Ovary (tissue), 7 donors: ENCODE measurements at regions not wholly inside any gene's neighbourhood (a gene's known extent, or its start where the extent isn't known, plus 50 kb on each side); places are given as distances from the start of the nearest gene placed in this dataset.

Source experiments
- DNase-seq, 5 donors: peaks; one replicate each; pipeline ENCODE4 v3.0.0-alpha.2; 2019 to 2020
- H3K27ac ChIP-seq, 2 donors: fragments of 200-600 bp; one replicate each; pipeline versions ENCODE4 v1.5.1 to v1.8.0; 2019 to 2022
- H3K27me3 ChIP-seq: fragments of 200-600 bp; one replicate; pipeline ENCODE4 v1.8.0; 2022
- H3K36me3 ChIP-seq: fragments of 200-600 bp; sonication (generic); one replicate; pipeline ENCODE4 v1.5.1; 2019
- H3K4me1 ChIP-seq: one replicate; pipeline ENCODE4 v1.8.1; 2013; ENCODE audit warnings: mild to moderate bottlenecking, moderate library complexity; ENCODE audit not compliant: insufficient read depth
- H3K4me3 ChIP-seq: fragments of 200-600 bp; sonication (generic); one replicate; pipeline ENCODE4 v1.5.1; 2017
- H3K9me3 ChIP-seq, 2 donors: fragments of 200-600 bp in 1 of 2; sonication (generic) in 1 of 2; one replicate each; pipeline versions ENCODE4 v1.5.1 to v1.8.1; 2013 to 2019; ENCODE audit warnings: mild to moderate bottlenecking in 1 of 2, moderate library complexity in 1 of 2
- CTCF ChIP-seq, 3 donors: fragments of 450-650 bp in 2 of 3; fragments of 200-600 bp in 1 of 3; IDR thresholded peaks; one replicate each; pipeline versions ENCODE4 v1.5.1 to v1.8.0; 2016 to 2022; ENCODE audit warnings: antibody characterized with exemption in 3 of 3, mild to moderate bottlenecking in 1 of 3
- EP300 ChIP-seq: sonication (generic); formaldehyde crosslinking; IDR thresholded peaks from one replicate; pipeline ENCODE4 v1.6.1; 2017; ENCODE audit warnings: antibody characterized with exemption
- POLR2A ChIP-seq: fragments of 450-650 bp; IDR thresholded peaks from one replicate; pipeline ENCODE4 v1.6.1; 2017; ENCODE audit warnings: antibody characterized with exemption, mild to moderate bottlenecking, moderate library complexity
- WGBS, 3 donors: extraction: QIAGEN DNeasy Blood & Tissue Kit in 1 of 3; methylation state at CpG; one replicate each; pipeline versions ENCODE4 v1.1.5 to v1.1.7; 2013 to 2017; 5-methylcytosine and 5-hydroxymethylcytosine counted together
- intact Hi-C, 4 donors: fragments of 100-400 bp; cut with DNase I; formaldehyde crosslinking; loops; one replicate each; pipeline versions ENCODE4 v1.11.0 to v1.15.1; 2022 to 2023
- donor health status: DM: no; HTN: no; CAD: no; lungs with moderate emphysema.
- donor health status: DM: no; HTN: no; CAD: no.
- donor health status: Bipolar disorder and iron deficiency.
- donor health status: DM: no; HTN: no; CAD: no.
- donor health status: DM: yes; HTN: yes; CAD: no.

GRCh38 chr17:13865650-13866049 lies 203.7 kb upstream of the COX10 start:
- no peak for DNase-seq
- Histone ChIP-seq H3K36me3 (no peaks in the 10 kb centered on the region), H3K27me3 (no peaks in the 10 kb centered on the region), H3K4me1 (no peaks in the 10 kb centered on the region), H3K27ac (no peak overlapping the region), H3K4me3 (no peak overlapping the region), H3K9me3 (no peaks in the 10 kb centered on the region)
- TF ChIP-seq POLR2A (no peak), CTCF (IDR thresholded peaks at IDR 0.05) (no peak), EP300 (no peak)
- 15 to 38% (median 24%) methylated on average over 2 of the region's 2 CpGs for WGBS, 3 donors
- intact Hi-C loops = no loop called here

- TF ChIP-seq EP300 (no peak), CTCF (IDR thresholded peaks at IDR 0.05) (no peak), POLR2A (no peak)
- intact Hi-C loops = no loop called here
- no peaks in the 10 kb centered on the region for H3K9me3 ChIP-seq
- DNase-seq = no peak
- no peaks in the 10 kb centered on the region for H3K36me3 ChIP-seq
- no peak overlapping the region for H3K4me3 ChIP-seq
- no peaks in the 10 kb centered on the region for H3K4me1 ChIP-seq
- no peaks in the 10 kb centered on the region for H3K27me3 ChIP-seq
- H3K27ac ChIP-seq = no peak overlapping the region
- WGBS, 3 donors = 54 to 65% (median 55%) methylated on average over 9 of the region's 9 CpGs
These were observed 199.9 kb upstream of the COX10 start for GRCh38 chr17:13869331-13869940.

DNA sequence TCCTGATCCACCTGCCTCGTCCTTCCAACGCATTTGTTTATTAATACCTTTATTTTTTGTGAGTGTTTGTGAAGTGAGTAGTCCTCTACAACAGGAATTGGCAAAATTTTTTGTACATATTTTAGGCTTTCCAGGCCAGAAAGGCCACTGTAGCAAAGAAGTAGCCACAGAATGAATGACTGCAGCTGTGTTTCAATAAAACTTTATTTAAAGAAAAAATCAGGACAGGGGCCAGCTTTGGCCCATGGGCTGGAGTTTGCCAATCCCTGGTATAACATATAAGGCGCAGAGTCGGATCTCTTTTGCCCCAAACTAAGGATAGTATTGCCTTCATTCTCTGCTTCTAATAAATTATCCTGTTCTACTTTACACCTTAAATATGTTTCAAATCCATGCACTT lies 198.0 kb upstream of the COX10 start:
- H3K4me3 ChIP-seq = no peak overlapping the region
- no peaks in the 10 kb centered on the region for H3K36me3 ChIP-seq
- H3K9me3 ChIP-seq = no peaks in the 10 kb centered on the region
- intact Hi-C loops = no loop called here
- no peaks in the 10 kb centered on the region for H3K27me3 ChIP-seq
- no peaks in the 10 kb centered on the region for H3K4me1 ChIP-seq
- no peak for DNase-seq
- no peak overlapping the region for H3K27ac ChIP-seq
- 87 to 92% (median 92%) methylated on average over 4 of the region's 4 CpGs for WGBS, 3 donors
- TF ChIP-seq CTCF (IDR thresholded peaks at IDR 0.05) = no peak
- TF ChIP-seq POLR2A = no peak
- no peak for TF ChIP-seq EP300

- no peaks in the 10 kb centered on the region for H3K9me3 ChIP-seq
- WGBS, 3 donors = 92 to 94% (median 93%) methylated on average over 3 of the region's 3 CpGs
- no peaks in the 10 kb centered on the region for H3K4me1 ChIP-seq
- H3K27ac ChIP-seq = no peak overlapping the region
- intact Hi-C loops = no loop called here
- no peaks in the 10 kb centered on the region for H3K27me3 ChIP-seq
- DNase-seq = no peak
- no peaks in the 10 kb centered on the region for H3K36me3 ChIP-seq
- TF ChIP-seq EP300 (no peak), CTCF (IDR thresholded peaks at IDR 0.05) (no peak), POLR2A (no peak)
- no peak overlapping the region for H3K4me3 ChIP-seq
These were observed 195.2 kb upstream of the COX10 start for GRCh38 chr17:13874134-13874533.
